ENCODE measurements at regions not wholly inside any gene's neighbourhood (a gene's known extent, or its start where the extent isn't known, plus 50 kb on each side); places are given as distances from the start of the nearest gene placed in this dataset.

- no peaks in the 10 kb centered on the region for H3K79me2 ChIP-seq (ENCODE audit: control insufficient read depth, insufficient read depth, low read length)
- WGBS (ENCODE audit: insufficient coverage, insufficient replicate concordance, low lambda C conversion rate, missing lambda C conversion rate): 0% methylated on average over 3 of the region's 3 CpGs
- no peak for FAIRE-seq
- H3K27ac ChIP-seq (ENCODE audit: control insufficient read depth, insufficient read depth): no peak overlapping the region
- DNase-seq (ENCODE audit: low read depth, low spot score): no peak
- intact Hi-C loops (cut with micrococcal nuclease; ENCODE audit: unreplicated experiment) (no loop called here), in situ Hi-C loops (cut with MboI) (no loop called here)
- POLR2A ChIA-PET: no interaction called here
- H4K20me1 ChIP-seq (ENCODE audit: control insufficient read depth, insufficient read depth): no peaks in the 10 kb centered on the region
- H3K36me3 ChIP-seq (ENCODE audit: control insufficient read depth in 2 of 2, insufficient read depth in 2 of 2, low read length in 1 of 2): no peaks in the 10 kb centered on the region
- H2AFZ ChIP-seq (ENCODE audit: control insufficient read depth, low read depth, low read length): no peak overlapping the region
- TF ChIP-seq BMI1 (IDR thresholded peaks at IDR 0.05; ENCODE audit: borderline replicate concordance) (no peak), ZBED1 (IDR thresholded peaks at IDR 0.05; ENCODE audit: borderline replicate concordance) (no peak), RAD21 (IDR thresholded peaks at IDR 0.05; ENCODE audit: insufficient read depth, low read depth, low read length) (no peak), NFIC (IDR thresholded peaks at IDR 0.05; ENCODE audit: low read depth, low read length) (no peak), FOXK2 (IDR thresholded peaks at IDR 0.05) (no peak), RB1 (IDR thresholded peaks at IDR 0.05; ENCODE audit: borderline replicate concordance) (no peak), ATF7 (IDR thresholded peaks at IDR 0.05; ENCODE audit: low read depth) (no peak), CREM (IDR thresholded peaks at IDR 0.05; ENCODE audit: low read depth) (no peak), SRF (IDR thresholded peaks at IDR 0.05; ENCODE audit: low read depth in 2 of 2, low read length in 2 of 2) (no peak), NFYB (IDR thresholded peaks at IDR 0.05; ENCODE audit: insufficient read depth, low read depth, low read length) (no peak), E2F4 (IDR thresholded peaks at IDR 0.05; ENCODE audit: low read depth, low read length) (no peak), HDAC2 (IDR thresholded peaks at IDR 0.05) (no peak), ZZZ3 (IDR thresholded peaks at IDR 0.05; ENCODE audit: control insufficient read depth, insufficient read length, low read depth) (no peak), YBX1 (IDR thresholded peaks at IDR 0.05) (no peak), SREBF2 (IDR thresholded peaks at IDR 0.05; ENCODE audit: low read length) (no peak), CHD2 (IDR thresholded peaks at IDR 0.05; ENCODE audit: borderline replicate concordance, low read depth, low read length) (no peak)
- TF ChIP-seq, protein P1, sequence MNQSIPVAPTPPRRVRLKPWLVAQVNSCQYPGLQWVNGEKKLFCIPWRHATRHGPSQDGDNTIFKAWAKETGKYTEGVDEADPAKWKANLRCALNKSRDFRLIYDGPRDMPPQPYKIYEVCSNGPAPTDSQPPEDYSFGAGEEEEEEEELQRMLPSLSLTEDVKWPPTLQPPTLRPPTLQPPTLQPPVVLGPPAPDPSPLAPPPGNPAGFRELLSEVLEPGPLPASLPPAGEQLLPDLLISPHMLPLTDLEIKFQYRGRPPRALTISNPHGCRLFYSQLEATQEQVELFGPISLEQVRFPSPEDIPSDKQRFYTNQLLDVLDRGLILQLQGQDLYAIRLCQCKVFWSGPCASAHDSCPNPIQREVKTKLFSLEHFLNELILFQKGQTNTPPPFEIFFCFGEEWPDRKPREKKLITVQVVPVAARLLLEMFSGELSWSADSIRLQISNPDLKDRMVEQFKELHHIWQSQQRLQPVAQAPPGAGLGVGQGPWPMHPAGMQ (IDR thresholded peaks at IDR 0.05; ENCODE audit: borderline replicate concordance): no peak
- TF ChIP-seq, protein P2, sequence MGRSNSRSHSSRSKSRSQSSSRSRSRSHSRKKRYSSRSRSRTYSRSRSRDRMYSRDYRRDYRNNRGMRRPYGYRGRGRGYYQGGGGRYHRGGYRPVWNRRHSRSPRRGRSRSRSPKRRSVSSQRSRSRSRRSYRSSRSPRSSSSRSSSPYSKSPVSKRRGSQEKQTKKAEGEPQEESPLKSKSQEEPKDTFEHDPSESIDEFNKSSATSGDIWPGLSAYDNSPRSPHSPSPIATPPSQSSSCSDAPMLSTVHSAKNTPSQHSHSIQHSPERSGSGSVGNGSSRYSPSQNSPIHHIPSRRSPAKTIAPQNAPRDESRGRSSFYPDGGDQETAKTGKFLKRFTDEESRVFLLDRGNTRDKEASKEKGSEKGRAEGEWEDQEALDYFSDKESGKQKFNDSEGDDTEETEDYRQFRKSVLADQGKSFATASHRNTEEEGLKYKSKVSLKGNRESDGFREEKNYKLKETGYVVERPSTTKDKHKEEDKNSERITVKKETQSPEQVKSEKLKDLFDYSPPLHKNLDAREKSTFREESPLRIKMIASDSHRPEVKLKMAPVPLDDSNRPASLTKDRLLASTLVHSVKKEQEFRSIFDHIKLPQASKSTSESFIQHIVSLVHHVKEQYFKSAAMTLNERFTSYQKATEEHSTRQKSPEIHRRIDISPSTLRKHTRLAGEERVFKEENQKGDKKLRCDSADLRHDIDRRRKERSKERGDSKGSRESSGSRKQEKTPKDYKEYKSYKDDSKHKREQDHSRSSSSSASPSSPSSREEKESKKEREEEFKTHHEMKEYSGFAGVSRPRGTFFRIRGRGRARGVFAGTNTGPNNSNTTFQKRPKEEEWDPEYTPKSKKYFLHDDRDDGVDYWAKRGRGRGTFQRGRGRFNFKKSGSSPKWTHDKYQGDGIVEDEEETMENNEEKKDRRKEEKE (IDR thresholded peaks at IDR 0.05): no peak
- H3K9ac ChIP-seq (ENCODE audit: control insufficient read depth, insufficient read depth, low read length): no peak overlapping the region
- SMC1A ChIA-PET (ENCODE audit: uncharacterized antibody, unreplicated experiment): no interaction called here
- 0 out of 4 replicates have a peak, but pooled peaks cover 0 to 1% of the 10 kb centered on the region in 2 experiments for H3K27me3 ChIP-seq (replicated peaks in 1 of 2; ENCODE audit: control insufficient read depth in 2 of 2, insufficient read depth in 2 of 2, low read length in 1 of 2)
- BruUV-seq (replicated peaks): no TSS peak
- CTCF ChIA-PET: no interaction called here
- no peak for ATAC-seq
- H3K4me1 ChIP-seq (ENCODE audit: control insufficient read depth, insufficient read depth, low read length): no peaks in the 10 kb centered on the region
- H3K4me2 ChIP-seq (ENCODE audit: control insufficient read depth, insufficient read depth): no peak overlapping the region
- H3K4me3 ChIP-seq: no peak overlapping the region
- no peaks in the 10 kb centered on the region for H3K9me3 ChIP-seq (replicated peaks; ENCODE audit: control insufficient read depth, insufficient read depth, low read length)
- RAD21 ChIA-PET (ENCODE audit: unreplicated experiment): no interaction called here
Observed at GRCh38 chr20:22773344-22773743, 189.0 kb upstream of the FOXA2 start.

All from GM12878 (cell line).